MM.1S (cell line): ENCODE measurements at regions not wholly inside any gene's neighbourhood (a gene's known extent, or its start where the extent isn't known, plus 50 kb on each side); places are given as distances from the start of the nearest gene placed in this dataset.

Experiments used
- CTCF ChIP-seq: fragments of 300-600 bp; sonication (generic); IDR thresholded peaks from 2 replicates; pipeline ENCODE4 v1.5.1; 2016; ENCODE audit warnings: antibody characterized with exemption, low read length, mixed read lengths
- EZH2 ChIP-seq: fragments of 300-600 bp; sonication (generic); optimal IDR thresholded peaks from 2 replicates; pipeline ENCODE3; 2017; ENCODE audit warnings: low read depth, mild to moderate bottlenecking, antibody characterized with exemption, low read length, mixed read lengths

- TF ChIP-seq CTCF (no peak), EZH2 (no peak)
These were observed 165.8 kb downstream of the TDRD15 start for GRCh38 chr2:21289551-21289950.
